ENCODE measurements at regions not wholly inside any gene's neighbourhood (a gene's known extent, or its start where the extent isn't known, plus 50 kb on each side); places are given as distances from the start of the nearest gene placed in this dataset.

GRCh38 chr11:31895926-31896325 lies 84.8 kb upstream of the PAX6 start:
- Histone ChIP-seq H3K4me1 (no peaks in the 10 kb centered on the region), H3K4me3 (no peak overlapping the region), H3K27ac (no peak overlapping the region), H3K36me3 (no peaks in the 10 kb centered on the region), H3K27me3 (no peaks in the 10 kb centered on the region), H3K9me3 (no peaks in the 10 kb centered on the region)
- DNase-seq, result no peak
- intact Hi-C loops (cut with DNase I; ENCODE audit: low total_unique reads), result no loop called here
- no peak for TF ChIP-seq CTCF (IDR thresholded peaks at IDR 0.05)
- TF ChIP-seq POLR2A (IDR thresholded peaks at IDR 0.05), result no peak

- Histone ChIP-seq H3K9me3 (no peaks in the 10 kb centered on the region), H3K4me1 (no peaks in the 10 kb centered on the region), H3K36me3 (no peaks in the 10 kb centered on the region), H3K27ac (no peak overlapping the region), H3K4me3 (no peak overlapping the region), H3K27me3 (no peaks in the 10 kb centered on the region)
- no peak for DNase-seq
- TF ChIP-seq CTCF (IDR thresholded peaks at IDR 0.05) (no peak), POLR2A (IDR thresholded peaks at IDR 0.05) (no peak)
- intact Hi-C loops (cut with DNase I; ENCODE audit: low total_unique reads), result no loop called here
Measured at GRCh38 chr11:31887180-31887579, 76.1 kb upstream of the PAX6 start.

GRCh38 chr11:31884080-31884479 lies 73.0 kb upstream of the PAX6 start:
- H3K4me3 ChIP-seq, result no peak overlapping the region
- intact Hi-C loops (cut with DNase I; ENCODE audit: low total_unique reads), result no loop called here
- no peak for DNase-seq
- H3K9me3 ChIP-seq, result no peaks in the 10 kb centered on the region
- no peak overlapping the region for H3K27ac ChIP-seq
- H3K36me3 ChIP-seq, result no peaks in the 10 kb centered on the region
- H3K27me3 ChIP-seq, result no peaks in the 10 kb centered on the region
- TF ChIP-seq CTCF (IDR thresholded peaks at IDR 0.05) (no peak), POLR2A (IDR thresholded peaks at IDR 0.05) (no peak)
- H3K4me1 ChIP-seq, result no peaks in the 10 kb centered on the region

GRCh38 chr11:31883435-31883834 lies 72.3 kb upstream of the PAX6 start:
- Histone ChIP-seq H3K4me1 (no peaks in the 10 kb centered on the region), H3K27me3 (no peaks in the 10 kb centered on the region), H3K9me3 (no peaks in the 10 kb centered on the region), H3K36me3 (no peaks in the 10 kb centered on the region), H3K4me3 (no peak overlapping the region), H3K27ac (no peak overlapping the region)
- DNase-seq, result no peak
- TF ChIP-seq CTCF (IDR thresholded peaks at IDR 0.05), result no peak
- TF ChIP-seq POLR2A (IDR thresholded peaks at IDR 0.05), result no peak
- intact Hi-C loops (cut with DNase I; ENCODE audit: low total_unique reads), result no loop called here

- H3K4me1 ChIP-seq, result no peaks in the 10 kb centered on the region
- TF ChIP-seq CTCF (IDR thresholded peaks at IDR 0.05) (no peak), POLR2A (IDR thresholded peaks at IDR 0.05) (no peak)
- no peaks in the 10 kb centered on the region for H3K9me3 ChIP-seq
- DNase-seq, result no peak
- H3K36me3 ChIP-seq, result no peaks in the 10 kb centered on the region
- intact Hi-C loops (cut with DNase I; ENCODE audit: low total_unique reads), result no loop called here
- H3K27me3 ChIP-seq, result no peaks in the 10 kb centered on the region
- no peak overlapping the region for H3K4me3 ChIP-seq
- no peak overlapping the region for H3K27ac ChIP-seq
Measured at GRCh38 chr11:31882951-31883392, 71.8 kb upstream of the PAX6 start.
